ENCODE measurements at regions not wholly inside any gene's neighbourhood (a gene's known extent, or its start where the extent isn't known, plus 50 kb on each side); places are given as distances from the start of the nearest gene placed in this dataset.

GRCh38 chr1:25065321-25065721, 135.2 kb upstream of the RUNX3 start:
- no peak for TF ChIP-seq CTCF (IDR thresholded peaks at IDR 0.05)
- DNase-seq (ENCODE audit: low spot score) (no peak), ATAC-seq (ENCODE audit: low FRiP score) (no peak)

GRCh38 chr1:25064465-25065240, 134.6 kb upstream of the RUNX3 start:
- ATAC-seq (ENCODE audit: low FRiP score) (no peak), DNase-seq (ENCODE audit: low spot score) (no peak)
- no peak for TF ChIP-seq CTCF (IDR thresholded peaks at IDR 0.05)

GRCh38 chr1:25063591-25064416, 133.7 kb upstream of the RUNX3 start:
- no peak for ATAC-seq (ENCODE audit: low FRiP score)
- TF ChIP-seq CTCF (IDR thresholded peaks at IDR 0.05) = no peak
- no peak for DNase-seq (ENCODE audit: low spot score)

GRCh38 chr1:25062621-25063255, 132.7 kb upstream of the RUNX3 start:
- TF ChIP-seq CTCF (IDR thresholded peaks at IDR 0.05) = no peak
- ATAC-seq (ENCODE audit: low FRiP score) = no peak

GRCh38 chr1:25061261-25061995, 131.4 kb upstream of the RUNX3 start:
- DNase-seq (ENCODE audit: low spot score) (no peak), ATAC-seq (ENCODE audit: low FRiP score) (no peak)
- TF ChIP-seq CTCF (IDR thresholded peaks at IDR 0.05) = no peak

More at GRCh38 chr1:25062621-25063255, 132.7 kb upstream of the RUNX3 start:
- DNase-seq (ENCODE audit: low spot score) = no peak

GRCh38 chr1:25057188-25057587, 127.1 kb upstream of the RUNX3 start:
- ATAC-seq (ENCODE audit: low FRiP score) (no peak), DNase-seq (ENCODE audit: low spot score) (no peak)
- TF ChIP-seq CTCF (IDR thresholded peaks at IDR 0.05) = no peak

Measured in omental fat pad (tissue), 3 donors.